ENCODE measurements at regions not wholly inside any gene's neighbourhood (a gene's known extent, or its start where the extent isn't known, plus 50 kb on each side); places are given as distances from the start of the nearest gene placed in this dataset.

GRCh38 chr11:109974523-109974922 lies 118.7 kb upstream of the ZC3H12C start:
- TF ChIP-seq CTCF (IDR thresholded peaks at IDR 0.05; ENCODE audit: extremely low read depth, missing control alignments), result no peak

GRCh38 chr11:109978895-109979294 lies 114.3 kb upstream of the ZC3H12C start:
- TF ChIP-seq CTCF (IDR thresholded peaks at IDR 0.05; ENCODE audit: extremely low read depth, missing control alignments), result no peak

More at GRCh38 chr11:109974523-109974922, 118.7 kb upstream of the ZC3H12C start:
- DNase-seq (ENCODE audit: low spot score), result no peak

GRCh38 chr11:109981031-109981636 lies 112.1 kb upstream of the ZC3H12C start:
- DNase-seq (ENCODE audit: low spot score), result no peak
- TF ChIP-seq CTCF (IDR thresholded peaks at IDR 0.05; ENCODE audit: extremely low read depth, missing control alignments), result no peak

More at GRCh38 chr11:109978895-109979294, 114.3 kb upstream of the ZC3H12C start:
- DNase-seq (ENCODE audit: low spot score), result no peak

- TF ChIP-seq CTCF (IDR thresholded peaks at IDR 0.05; ENCODE audit: extremely low read depth, missing control alignments), result no peak
- DNase-seq (ENCODE audit: low spot score), result no peak
Observed at GRCh38 chr11:109983358-109983757, 109.8 kb upstream of the ZC3H12C start.

GRCh38 chr11:109984634-109985289 lies 108.4 kb upstream of the ZC3H12C start:
- TF ChIP-seq CTCF (IDR thresholded peaks at IDR 0.05; ENCODE audit: extremely low read depth, missing control alignments), result no peak
- peak; percentile 48 for DNase-seq (ENCODE audit: low spot score)

- no peak for DNase-seq (ENCODE audit: low spot score)
Observed at GRCh38 chr11:109986488-109986887, 106.7 kb upstream of the ZC3H12C start.

More at GRCh38 chr11:109986488-109986887, 106.7 kb upstream of the ZC3H12C start:
- no peak for TF ChIP-seq CTCF (IDR thresholded peaks at IDR 0.05; ENCODE audit: extremely low read depth, missing control alignments)

All from GM20000 (cell line).